GM18502 (cell line): ENCODE measurements at regions not wholly inside any gene's neighbourhood (a gene's known extent, or its start where the extent isn't known, plus 50 kb on each side); places are given as distances from the start of the nearest gene placed in this dataset.
"Not testable (repeated sequence)": the region's sequence is repeated elsewhere in the genome, so short reads cannot be mapped to it uniquely, and the experiment has no call there.

ENCODE experiments used
- ATAC-seq: cut with Tn5 transposase; IDR thresholded peaks from one replicate; pipeline ENCODE4 v1.9.1; 2021; ENCODE audit warnings: mild to moderate bottlenecking; ENCODE audit not compliant: unreplicated experiment, poor library complexity

DNA sequence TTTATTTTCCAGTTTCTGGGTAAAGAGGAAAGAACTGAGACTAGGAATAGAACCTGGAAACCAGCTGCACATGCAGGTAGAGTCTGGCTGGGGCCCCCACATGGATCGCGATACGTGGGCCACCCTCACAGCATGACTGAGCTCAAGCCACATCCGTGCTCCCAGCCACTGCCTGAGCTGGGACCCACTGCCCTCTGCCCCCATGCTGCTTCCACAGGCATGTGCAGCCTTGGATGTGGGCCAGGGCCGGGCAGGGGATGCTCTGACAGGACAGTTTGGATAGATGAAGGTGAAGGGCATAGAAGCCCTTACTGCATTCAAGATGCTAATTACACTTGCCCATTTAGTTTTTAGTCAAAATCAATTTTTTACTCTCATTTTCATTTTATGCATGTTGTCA, 321.2 kb downstream of the DCDC2C start:
- no peak for ATAC-seq

DNA sequence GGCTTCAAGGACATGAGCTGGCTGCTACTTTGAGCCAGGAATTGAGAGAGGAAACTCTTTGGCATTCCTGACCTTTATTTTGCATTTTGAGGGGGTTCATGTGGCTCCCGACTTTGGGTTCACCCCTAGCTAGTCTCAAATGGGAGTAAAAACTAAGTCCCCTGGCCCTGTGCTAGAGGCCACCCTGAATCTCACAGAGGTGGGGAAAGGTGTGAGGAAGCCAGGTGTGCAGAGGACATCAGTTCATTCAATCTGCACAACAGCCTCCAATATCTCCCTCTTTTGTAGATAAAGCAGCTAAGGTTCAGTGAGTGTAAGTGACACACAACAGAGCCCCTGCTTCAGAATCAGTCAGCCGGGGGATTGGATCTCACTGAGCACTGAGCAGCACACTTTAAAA, 325.7 kb downstream of the DCDC2C start:
- no peak for ATAC-seq

DNA sequence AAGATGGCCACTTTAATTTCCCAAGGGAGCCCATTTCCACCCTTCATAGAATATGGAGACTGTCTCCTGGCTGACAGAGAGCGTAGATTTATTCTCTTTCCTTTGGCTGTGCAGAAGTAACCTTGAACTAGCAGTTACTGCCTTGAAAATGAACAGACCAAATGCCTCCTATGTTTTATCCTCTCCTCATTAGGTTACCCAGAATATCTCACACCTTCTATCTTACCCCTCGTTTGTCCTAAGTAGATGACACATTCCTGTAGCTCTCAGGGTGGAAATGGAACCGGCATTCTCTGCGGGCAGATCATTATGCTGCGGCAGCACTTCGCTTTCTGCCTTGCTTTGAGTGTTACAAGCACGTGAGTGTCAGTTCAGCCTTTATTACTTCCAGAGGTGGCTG, 336.5 kb downstream of the DCDC2C start:
- ATAC-seq = no peak

DNA sequence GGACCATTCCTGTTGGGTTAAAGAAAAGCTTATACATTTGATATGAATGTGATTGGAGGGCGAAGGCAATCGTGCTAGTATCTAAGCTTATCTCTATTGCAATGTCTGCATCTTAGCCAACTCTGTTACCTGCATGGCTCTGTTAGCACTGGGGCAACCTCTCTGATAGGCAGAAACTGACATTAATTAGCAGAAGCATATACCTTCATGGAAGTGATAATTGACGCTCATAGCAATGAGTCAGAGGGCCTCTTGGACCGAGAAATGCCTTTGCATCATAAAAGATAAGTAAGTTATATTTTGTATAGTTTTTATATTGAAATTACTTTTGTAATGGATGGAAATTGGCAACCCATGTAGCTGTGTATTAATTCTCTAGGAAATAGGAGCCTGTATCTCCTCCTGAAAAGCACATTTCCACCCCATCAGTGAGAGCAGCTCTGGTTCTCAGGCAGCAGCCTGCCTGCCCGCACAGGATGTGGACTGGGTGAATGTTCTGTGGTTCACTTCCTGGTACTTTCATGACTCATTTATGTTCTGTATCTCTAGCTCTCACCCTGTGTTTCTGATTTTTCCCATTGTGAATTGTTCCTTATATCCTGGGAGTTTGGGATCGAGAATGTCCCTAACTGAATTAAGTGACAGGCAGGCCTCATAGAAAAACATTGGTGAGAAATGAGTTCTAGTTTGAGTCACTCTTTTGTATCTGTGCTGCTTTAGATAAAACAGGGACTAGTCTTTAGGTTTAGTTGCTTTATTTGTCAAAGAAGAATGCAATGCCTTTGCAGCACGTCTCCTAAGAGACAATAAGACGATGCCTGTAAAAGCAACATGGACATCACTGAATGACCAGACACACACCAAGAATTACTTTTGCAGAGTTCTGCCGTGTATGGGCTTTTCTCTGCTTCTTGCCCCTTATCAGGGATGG, 344.9 kb downstream of the DCDC2C start:
- peak; percentile 63 for ATAC-seq

DNA sequence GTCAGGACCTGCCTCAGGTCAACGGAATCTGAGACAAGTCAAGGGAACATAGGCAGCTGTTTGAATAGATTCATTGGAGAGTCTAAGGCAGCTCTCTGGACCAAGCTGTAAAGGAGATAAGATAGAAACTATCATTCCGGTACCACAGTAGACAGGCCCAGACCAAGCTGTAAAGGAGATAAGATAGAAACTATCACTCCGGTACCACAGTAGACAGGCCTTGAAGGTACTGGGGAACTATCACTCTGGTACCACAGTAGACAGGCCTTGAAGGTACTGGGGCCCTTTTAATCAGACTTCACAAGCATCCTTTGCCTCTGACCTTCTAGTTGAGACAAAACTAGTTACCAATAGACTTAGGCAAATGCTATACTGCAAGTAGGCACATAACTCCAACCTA, 346.1 kb downstream of the DCDC2C start:
- ATAC-seq = no peak

DNA sequence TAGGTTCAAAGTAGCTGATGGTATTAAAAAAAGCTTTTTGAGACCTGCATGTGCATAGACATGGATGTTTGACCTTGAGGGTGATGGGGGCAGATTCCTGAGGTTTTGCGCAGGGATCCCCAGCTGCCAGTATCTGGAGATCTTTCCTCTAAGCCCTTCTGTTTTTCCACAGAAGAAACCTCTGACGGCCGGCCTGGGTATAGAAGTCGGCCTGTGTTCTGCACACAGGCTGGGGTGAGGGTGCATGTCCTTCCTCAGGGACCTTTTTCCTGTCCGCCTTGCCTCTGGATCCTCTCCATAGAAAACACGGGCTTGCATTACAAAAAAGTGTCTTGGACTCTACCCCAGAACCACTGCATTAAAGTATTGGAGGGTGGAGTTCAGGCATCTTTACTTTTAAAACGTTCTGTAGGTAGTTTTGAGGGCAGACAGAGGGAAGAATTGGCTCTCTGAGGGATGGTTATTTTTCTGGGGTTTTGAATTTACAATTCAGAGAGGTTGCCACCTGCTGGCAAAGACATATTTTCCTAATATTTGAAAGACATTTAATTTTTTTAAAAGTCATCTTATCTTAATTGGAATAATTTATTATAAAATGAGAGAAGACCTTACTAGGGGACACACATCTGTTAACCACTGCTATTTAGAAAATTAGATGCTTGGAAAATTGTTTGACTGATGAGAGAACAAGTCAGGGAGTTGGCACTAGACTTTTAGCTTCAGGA, 350.6 kb downstream of the DCDC2C start:
- no peak for ATAC-seq

DNA sequence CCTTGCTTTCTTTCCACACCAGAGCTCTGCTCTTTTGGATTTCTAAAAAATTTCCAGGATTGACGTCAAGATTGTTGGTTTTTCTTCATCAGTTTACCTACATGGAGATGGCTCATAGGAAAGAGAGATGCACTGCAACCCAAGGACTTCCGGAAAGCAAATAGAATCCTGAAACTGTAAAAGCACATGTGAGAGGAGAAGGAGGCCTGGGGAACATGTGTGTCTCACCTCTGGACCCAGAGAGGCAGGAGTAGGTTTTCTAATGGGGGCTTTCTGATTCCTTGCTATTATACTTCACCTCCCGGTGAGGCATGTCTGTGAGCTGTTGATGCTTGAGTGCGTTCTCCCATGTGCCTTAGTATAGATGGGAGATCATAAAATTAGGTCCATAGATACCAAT, 362.8 kb downstream of the DCDC2C start:
- ATAC-seq = no peak

DNA sequence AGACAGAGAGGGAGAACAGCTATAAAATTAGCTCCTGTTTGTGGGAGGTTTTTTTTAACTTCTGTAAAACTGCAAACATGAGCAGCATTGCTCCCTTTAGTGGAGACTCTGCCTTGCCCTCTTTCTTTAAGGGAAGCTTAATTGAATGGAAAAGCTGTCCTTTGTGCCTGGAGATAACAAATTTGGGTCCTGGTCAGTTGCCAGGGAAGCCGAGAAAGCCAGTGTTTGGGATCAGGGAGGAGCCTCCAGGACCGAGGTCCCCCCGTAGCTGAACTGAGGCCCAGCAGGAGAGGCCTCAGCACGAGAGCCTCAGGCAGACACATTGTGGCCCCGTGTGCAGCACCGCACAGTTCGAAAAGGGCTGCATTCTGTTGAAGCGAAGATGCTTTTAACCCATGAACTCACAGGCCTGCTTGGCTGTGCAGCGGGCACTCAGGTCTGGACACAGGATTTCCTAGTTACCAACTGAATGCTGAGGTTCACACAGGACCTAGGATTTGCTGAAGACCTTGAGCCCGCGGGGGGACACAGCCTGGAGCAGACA, 369.7 kb downstream of the DCDC2C start:
- no peak for ATAC-seq

DNA sequence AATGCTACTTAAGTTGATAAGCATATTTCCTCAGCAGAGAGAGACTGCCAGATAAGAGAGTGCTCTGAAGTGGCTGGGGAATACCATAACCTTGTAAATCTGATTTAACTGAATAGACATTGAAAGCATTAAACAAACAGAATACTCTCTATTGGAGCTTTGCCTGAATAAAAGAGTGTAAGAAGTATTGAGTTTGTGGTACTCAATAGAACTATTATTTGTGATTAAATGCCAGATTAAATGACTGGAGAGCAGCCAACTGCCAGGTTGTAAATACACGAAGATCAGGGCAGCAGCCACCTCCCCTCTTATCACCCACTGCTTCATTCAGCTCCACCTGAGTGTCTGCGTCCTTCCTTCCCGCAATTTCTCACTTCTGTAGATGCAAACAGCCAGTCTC, 373.6 kb downstream of the DCDC2C start:
- no peak for ATAC-seq

DNA sequence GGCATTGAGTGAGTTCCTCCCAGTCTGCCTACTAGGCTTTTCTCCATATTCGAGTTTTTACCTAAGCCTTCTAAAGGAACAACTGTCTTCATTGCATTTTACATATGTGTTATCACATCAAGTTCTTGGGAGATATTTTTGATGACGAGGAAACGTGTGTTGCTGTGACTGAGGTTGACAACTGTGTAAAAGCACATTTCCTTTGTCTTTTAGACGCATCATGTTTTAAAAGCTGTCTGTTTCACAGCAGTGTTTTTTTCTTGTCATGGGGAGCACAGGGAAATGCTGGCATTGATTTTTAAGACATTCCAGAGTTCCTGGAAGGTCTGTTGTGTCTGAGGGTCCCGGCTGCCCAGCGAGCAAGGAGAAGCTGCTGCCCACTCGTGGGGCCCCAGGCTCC, 381.8 kb downstream of the DCDC2C start:
- no peak for ATAC-seq

DNA sequence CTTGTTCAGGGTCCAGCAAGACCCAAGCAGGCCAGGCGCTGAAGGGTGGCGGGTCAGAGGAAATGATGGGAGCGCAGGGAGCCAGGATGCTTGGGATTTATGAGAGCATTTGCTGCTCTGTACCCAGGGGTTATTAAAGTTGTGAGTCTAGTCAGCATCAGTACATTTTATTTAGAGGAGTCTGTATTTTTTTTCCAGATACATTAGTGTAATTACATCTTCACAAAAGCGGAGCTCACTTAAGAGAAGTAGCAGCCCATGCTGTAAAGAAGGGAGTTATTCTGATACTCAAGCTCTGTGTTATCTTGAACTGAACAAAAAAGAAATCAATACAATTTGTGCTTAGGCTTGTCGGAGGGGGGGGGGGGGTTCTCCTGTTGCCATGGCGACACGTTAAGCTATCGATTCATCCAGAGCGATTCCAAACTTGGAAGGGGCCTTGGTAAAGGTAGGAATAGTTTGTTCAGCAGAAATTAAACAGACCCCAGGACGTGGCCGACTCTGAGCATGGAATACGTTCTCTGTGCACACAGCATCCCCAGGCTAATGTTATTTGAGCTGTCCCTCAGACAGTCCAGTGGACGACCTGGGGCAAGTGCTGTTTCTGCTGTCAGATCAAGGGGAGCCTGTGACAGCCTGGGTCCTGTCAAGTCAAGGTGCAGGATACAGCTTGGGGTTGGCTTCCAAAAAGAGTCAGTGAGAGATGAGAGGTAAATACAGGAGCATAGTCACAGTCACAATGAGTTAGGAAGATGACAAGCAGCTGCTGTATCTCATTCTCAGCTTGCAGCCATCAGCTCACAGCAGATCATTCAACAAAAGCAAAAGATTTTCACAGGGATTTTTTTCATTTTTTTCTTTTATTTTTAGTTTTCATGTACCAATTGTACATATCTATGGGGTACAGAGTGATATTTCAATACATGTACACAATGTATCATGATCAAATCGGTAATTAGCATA, 387.6 kb downstream of the DCDC2C start:
- ATAC-seq = no peak

DNA sequence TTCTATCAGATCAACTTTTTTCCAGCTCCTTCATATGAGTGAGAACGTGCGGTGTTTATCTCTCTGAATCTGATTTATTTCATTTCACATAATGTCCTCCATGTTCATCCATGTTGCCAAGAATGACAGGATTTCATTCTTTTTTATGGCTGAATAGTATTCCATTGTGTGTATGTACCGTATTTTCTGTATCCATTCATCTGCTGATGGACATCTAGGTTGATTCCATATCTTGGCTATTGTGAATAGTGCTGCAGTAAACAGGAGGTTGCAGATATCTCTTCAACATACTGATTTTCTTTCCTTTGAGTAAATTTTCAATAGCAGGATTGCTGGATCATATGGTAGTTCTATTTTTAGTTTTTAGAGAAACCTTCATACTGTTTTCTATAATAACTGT, 388.5 kb downstream of the DCDC2C start:
- ATAC-seq = no peak

DNA sequence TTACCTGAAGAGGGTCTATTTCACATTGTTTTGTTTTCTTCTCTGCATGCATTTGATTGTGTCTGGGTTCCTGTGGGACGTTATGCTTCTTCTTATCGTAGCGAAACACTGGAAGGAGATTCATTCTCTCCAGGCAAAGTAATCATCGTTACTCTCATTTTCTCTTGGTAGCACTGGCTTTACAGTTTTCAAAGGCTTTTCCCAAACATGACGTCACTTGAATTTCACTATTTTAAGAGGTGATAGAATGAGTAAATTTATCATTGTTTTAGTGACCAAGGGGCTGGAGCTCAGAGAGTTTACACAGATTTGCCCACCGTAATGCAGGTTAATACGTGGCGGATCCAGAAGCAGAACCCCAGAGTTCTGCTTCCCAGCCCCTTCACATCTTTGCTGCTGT, 391.4 kb downstream of the DCDC2C start:
- ATAC-seq = no peak

DNA sequence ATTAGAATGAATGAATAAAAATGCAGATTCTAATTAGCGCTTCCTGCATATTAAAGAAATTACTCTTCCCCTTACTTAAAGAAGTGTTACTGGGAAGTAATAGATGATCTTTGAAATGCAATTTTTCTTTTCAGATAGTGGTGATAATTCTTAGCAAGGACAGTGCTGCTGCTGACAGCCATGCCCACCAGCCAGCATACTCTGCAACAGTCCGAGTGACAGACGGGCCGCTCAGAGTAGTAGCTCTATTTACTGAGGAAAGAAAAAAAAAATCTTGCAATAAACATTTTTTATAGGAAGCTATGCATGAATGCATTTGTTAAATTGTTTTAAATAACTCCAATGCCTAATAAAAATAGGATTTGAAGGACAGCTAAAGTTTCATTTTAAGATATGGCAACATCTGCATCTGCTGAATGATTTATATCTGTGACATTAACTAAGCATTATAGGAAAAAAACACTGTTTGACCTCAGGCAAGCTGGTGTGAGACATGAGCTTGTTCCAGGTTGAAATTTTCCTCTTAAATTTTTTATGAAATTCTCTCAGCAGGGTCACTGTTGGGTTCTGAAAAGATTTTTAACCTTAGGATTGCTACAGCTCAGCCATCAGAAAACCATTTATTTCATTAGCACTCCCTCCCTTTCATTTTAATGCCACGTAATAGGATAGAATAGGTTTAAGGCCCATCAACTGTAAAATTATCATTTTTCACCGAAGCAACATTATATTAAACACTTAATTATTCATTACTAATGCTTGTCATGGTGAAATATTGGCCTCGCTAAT, 393.8 kb downstream of the DCDC2C start:
- no peak for ATAC-seq

DNA sequence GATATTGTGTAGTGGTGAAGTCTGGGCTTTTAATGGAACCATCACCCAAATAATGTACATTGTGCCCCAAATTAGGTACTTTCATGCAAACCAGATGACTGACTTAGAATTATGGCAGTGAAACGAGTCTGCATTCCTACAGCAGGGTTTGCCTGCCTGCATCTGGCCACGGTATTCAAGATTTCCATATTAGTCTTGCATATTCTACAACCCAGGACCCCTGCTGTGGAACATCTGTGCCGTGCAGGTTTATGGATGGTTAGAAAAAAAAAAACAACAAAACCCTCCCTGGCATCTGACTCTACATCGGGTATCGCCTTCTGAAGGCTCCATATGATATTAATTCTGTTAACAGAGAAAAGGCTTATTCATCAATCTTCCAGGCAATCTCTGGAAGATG, 394.8 kb downstream of the DCDC2C start:
- no peak for ATAC-seq

DNA sequence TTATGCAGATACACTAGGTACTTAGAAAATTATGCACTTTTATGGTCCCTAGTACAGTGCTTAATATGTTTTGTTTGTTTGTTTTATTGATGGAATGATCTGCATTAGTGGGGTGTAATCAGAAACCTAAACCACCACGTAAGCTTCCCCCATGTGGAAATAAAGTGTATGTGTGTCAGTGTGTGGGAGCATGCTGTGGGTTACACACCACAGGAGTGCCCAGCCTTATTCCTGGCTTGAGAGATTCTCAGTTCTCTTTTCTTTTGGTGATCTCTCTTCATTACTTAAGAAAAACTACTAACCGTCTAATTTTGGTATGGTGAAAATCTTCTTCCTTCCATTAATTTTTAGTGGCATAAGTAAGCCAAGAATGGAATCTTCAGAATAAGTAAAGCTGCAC, 398.6 kb downstream of the DCDC2C start:
- no peak for ATAC-seq

DNA sequence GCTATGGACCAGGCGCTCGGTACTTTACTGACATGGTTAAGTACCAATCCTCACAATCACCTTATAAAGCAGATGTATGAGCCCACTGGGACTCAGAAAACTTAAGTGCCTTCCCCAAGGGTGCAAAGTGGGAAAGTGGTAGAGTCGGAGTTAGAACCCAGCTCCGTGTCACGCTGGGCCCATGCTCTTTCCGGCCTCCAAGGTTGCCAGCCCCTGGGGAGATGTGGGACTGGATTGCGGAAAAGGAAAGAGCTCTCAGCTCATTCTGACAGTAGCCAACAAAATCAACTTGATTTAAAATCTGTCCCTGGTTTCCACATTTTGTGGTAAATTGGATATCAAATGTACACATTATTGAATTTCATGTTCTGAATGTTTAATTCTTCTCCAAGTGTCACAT, 403.8 kb downstream of the DCDC2C start:
- ATAC-seq = no peak

DNA sequence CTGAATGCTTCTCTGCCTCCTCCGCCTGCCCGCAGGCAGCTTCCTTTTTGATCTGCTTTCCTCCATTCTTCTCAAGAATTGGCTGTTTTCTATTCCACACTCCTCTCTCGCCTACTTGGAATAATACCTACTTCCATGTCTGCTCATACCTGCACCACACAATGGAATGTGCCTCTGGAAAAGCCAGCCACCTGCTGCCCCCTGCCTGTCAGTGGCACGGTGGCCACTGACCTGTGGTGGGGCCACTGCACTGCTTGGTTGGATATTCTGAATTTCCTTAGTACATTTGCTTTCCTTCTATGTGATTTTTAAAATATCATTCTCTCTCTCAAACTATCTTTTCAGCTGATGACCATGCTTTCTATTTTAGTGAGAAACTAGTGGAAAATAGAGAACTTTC, 406.9 kb downstream of the DCDC2C start:
- no peak for ATAC-seq

DNA sequence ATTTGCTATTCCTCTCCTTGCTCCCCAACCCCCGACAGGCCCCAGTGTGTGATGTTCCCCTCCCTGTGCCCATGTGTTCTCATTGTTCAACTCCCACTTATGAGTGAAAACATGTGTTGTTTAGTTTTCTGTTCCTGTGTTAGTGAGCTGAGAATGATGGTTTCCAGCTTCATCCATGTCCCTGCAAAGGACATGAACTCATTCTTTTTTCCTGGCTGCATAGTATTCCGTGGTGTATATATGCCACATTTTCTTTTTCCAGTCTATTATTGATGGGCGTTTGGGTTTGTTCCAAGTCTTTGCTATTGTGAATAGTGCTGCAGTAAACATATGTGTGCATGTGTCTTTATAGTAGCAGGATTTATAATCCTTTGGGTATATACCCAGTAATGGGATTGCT, 412.1 kb downstream of the DCDC2C start:
- ATAC-seq = not testable (repeated sequence)

DNA sequence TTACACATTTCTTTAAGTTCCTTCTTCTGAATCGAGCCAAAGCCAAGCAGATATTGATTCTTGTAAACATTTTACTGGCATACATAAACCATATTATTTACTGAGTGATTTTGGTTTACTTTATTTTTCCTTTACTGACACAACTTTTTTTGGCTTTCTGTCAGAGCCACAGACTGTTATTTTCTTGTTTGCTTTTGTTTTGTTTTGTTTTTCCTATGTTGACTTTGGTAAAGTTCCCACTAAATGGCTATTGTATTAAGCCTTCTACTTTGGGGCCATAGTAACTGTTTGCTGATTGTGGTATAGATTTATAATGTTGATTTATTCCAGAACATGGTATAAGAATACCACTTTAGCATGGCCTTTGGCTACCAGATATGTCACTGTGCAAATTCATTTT, 419.4 kb downstream of the DCDC2C start:
- no peak for ATAC-seq
